SJSA1 (cell line): ENCODE measurements at regions not wholly inside any gene's neighbourhood (a gene's known extent, or its start where the extent isn't known, plus 50 kb on each side); places are given as distances from the start of the nearest gene placed in this dataset.

Experiments used
- DNase-seq, 2 experiments: peaks; one replicate each; pipeline ENCODE4 v3.0.0-alpha.2; 2015 to 2020; ENCODE audit warnings: low spot score in 2 of 2, low read depth in 1 of 2
- H3K27ac ChIP-seq: fragments of 250-450 bp; sonication (Bioruptor Pico); 2 replicates; pipeline ENCODE4 v1.5.1; 2020; ENCODE audit warnings: mild to moderate bottlenecking, moderate library complexity
- H3K27me3 ChIP-seq: fragments of 250-450 bp; sonication (Bioruptor Pico); replicated peaks from 2 replicates; pipeline ENCODE4 v1.5.1; 2020; ENCODE audit warnings: mild to moderate bottlenecking, moderate library complexity
- H3K36me3 ChIP-seq: fragments of 250-450 bp; sonication (Bioruptor Pico); 2 replicates; pipeline ENCODE4 v1.5.1; 2020; ENCODE audit warnings: mild to moderate bottlenecking
- H3K4me1 ChIP-seq: fragments of 250-450 bp; sonication (Bioruptor Pico); replicated peaks from 2 replicates; pipeline ENCODE4 v1.6.1; 2021; ENCODE audit warnings: mild to moderate bottlenecking
- H3K4me3 ChIP-seq: fragments of 250-450 bp; sonication (Bioruptor Pico); 2 replicates; pipeline ENCODE4 v1.5.1; 2020; ENCODE audit warnings: mild to moderate bottlenecking
- H3K9me3 ChIP-seq: fragments of 250-450 bp; sonication (Bioruptor Pico); replicated peaks from 2 replicates; pipeline ENCODE4 v1.5.1; 2020; ENCODE audit warnings: mild to moderate bottlenecking

- Histone ChIP-seq H3K27me3 (no peaks in the 10 kb centered on the region), H3K36me3 (no peaks in the 10 kb centered on the region), H3K9me3 (no peaks in the 10 kb centered on the region), H3K27ac (no peak overlapping the region), H3K4me3 (no peak overlapping the region), H3K4me1 (no peaks in the 10 kb centered on the region)
- no peak for DNase-seq
Observed at GRCh38 chr4:10879411-10880110, 195.0 kb upstream of the CLNK start.

GRCh38 chr4:10878861-10879260 lies 194.3 kb upstream of the CLNK start:
- no peak for DNase-seq
- no peaks in the 10 kb centered on the region for H3K27me3 ChIP-seq
- H3K4me3 ChIP-seq = no peak overlapping the region
- H3K9me3 ChIP-seq = no peaks in the 10 kb centered on the region
- H3K27ac ChIP-seq = no peak overlapping the region
- H3K36me3 ChIP-seq = no peaks in the 10 kb centered on the region
- no peaks in the 10 kb centered on the region for H3K4me1 ChIP-seq

- Histone ChIP-seq H3K36me3 (no peaks in the 10 kb centered on the region), H3K9me3 (no peaks in the 10 kb centered on the region), H3K27me3 (no peaks in the 10 kb centered on the region), H3K4me3 (no peak overlapping the region), H3K4me1 (no peaks in the 10 kb centered on the region), H3K27ac (no peak overlapping the region)
- no peak for DNase-seq
Observed at GRCh38 chr4:10877076-10877475, 192.5 kb upstream of the CLNK start.

GRCh38 chr4:10875144-10875799 lies 190.7 kb upstream of the CLNK start:
- no peak for DNase-seq
- no peak overlapping the region for H3K27ac ChIP-seq
- no peak overlapping the region for H3K4me3 ChIP-seq
- no peaks in the 10 kb centered on the region for H3K27me3 ChIP-seq
- H3K36me3 ChIP-seq = no peaks in the 10 kb centered on the region
- no peaks in the 10 kb centered on the region for H3K9me3 ChIP-seq
- no peaks in the 10 kb centered on the region for H3K4me1 ChIP-seq

GRCh38 chr4:10873809-10874208 lies 189.2 kb upstream of the CLNK start:
- H3K4me1 ChIP-seq = no peaks in the 10 kb centered on the region
- H3K4me3 ChIP-seq = no peak overlapping the region
- H3K9me3 ChIP-seq = no peaks in the 10 kb centered on the region
- no peaks in the 10 kb centered on the region for H3K27me3 ChIP-seq
- H3K27ac ChIP-seq = no peak overlapping the region
- H3K36me3 ChIP-seq = no peaks in the 10 kb centered on the region
- DNase-seq = no peak

GRCh38 chr4:10872833-10873517 lies 188.4 kb upstream of the CLNK start:
- no peak for DNase-seq

GRCh38 chr4:10866666-10867065 lies 182.1 kb upstream of the CLNK start:
- no peak overlapping the region for H3K4me3 ChIP-seq
- no peaks in the 10 kb centered on the region for H3K9me3 ChIP-seq
- H3K27ac ChIP-seq = no peak overlapping the region
- no peaks in the 10 kb centered on the region for H3K27me3 ChIP-seq
- no peak for DNase-seq
- H3K4me1 ChIP-seq = no peaks in the 10 kb centered on the region
- no peaks in the 10 kb centered on the region for H3K36me3 ChIP-seq

More at GRCh38 chr4:10872833-10873517, 188.4 kb upstream of the CLNK start:
- H3K9me3 ChIP-seq = no peaks in the 10 kb centered on the region
- no peaks in the 10 kb centered on the region for H3K4me1 ChIP-seq
- H3K27ac ChIP-seq = no peak overlapping the region
- no peak overlapping the region for H3K4me3 ChIP-seq
- H3K27me3 ChIP-seq = no peaks in the 10 kb centered on the region
- H3K36me3 ChIP-seq = no peaks in the 10 kb centered on the region

- H3K4me3 ChIP-seq = no peak overlapping the region
- no peaks in the 10 kb centered on the region for H3K36me3 ChIP-seq
- DNase-seq = no peak
- no peaks in the 10 kb centered on the region for H3K27me3 ChIP-seq
- no peaks in the 10 kb centered on the region for H3K9me3 ChIP-seq
- no peak overlapping the region for H3K27ac ChIP-seq
- no peaks in the 10 kb centered on the region for H3K4me1 ChIP-seq
Observed at GRCh38 chr4:10861036-10861435, 176.5 kb upstream of the CLNK start.

GRCh38 chr4:10856271-10856782 lies 171.8 kb upstream of the CLNK start:
- Histone ChIP-seq H3K4me1 (no peaks in the 10 kb centered on the region), H3K4me3 (no peak overlapping the region), H3K36me3 (no peaks in the 10 kb centered on the region), H3K27ac (no peak overlapping the region), H3K27me3 (no peaks in the 10 kb centered on the region), H3K9me3 (no peaks in the 10 kb centered on the region)
- DNase-seq = no peak

- Histone ChIP-seq H3K9me3 (no peaks in the 10 kb centered on the region), H3K27ac (no peak overlapping the region), H3K27me3 (no peaks in the 10 kb centered on the region), H3K36me3 (no peaks in the 10 kb centered on the region), H3K4me1 (no peaks in the 10 kb centered on the region), H3K4me3 (no peak overlapping the region)
- no peak for DNase-seq
Observed at GRCh38 chr4:10853196-10853595, 168.6 kb upstream of the CLNK start.

GRCh38 chr4:10841697-10842096 lies 157.1 kb upstream of the CLNK start:
- DNase-seq = no peak
- no peak overlapping the region for H3K27ac ChIP-seq
- no peak overlapping the region for H3K4me3 ChIP-seq
- H3K4me1 ChIP-seq = no peaks in the 10 kb centered on the region
- no peaks in the 10 kb centered on the region for H3K27me3 ChIP-seq
- H3K36me3 ChIP-seq = no peaks in the 10 kb centered on the region
- H3K9me3 ChIP-seq = no peaks in the 10 kb centered on the region

GRCh38 chr4:10837151-10837550 lies 152.6 kb upstream of the CLNK start:
- no peak overlapping the region for H3K4me3 ChIP-seq
- H3K27ac ChIP-seq = no peak overlapping the region
- H3K4me1 ChIP-seq = no peaks in the 10 kb centered on the region
- H3K9me3 ChIP-seq = no peaks in the 10 kb centered on the region
- no peak for DNase-seq
- H3K36me3 ChIP-seq = no peaks in the 10 kb centered on the region
- no peaks in the 10 kb centered on the region for H3K27me3 ChIP-seq

- Histone ChIP-seq H3K27ac (no peak overlapping the region), H3K4me3 (no peak overlapping the region), H3K36me3 (no peaks in the 10 kb centered on the region), H3K9me3 (no peaks in the 10 kb centered on the region), H3K27me3 (no peaks in the 10 kb centered on the region), H3K4me1 (no peaks in the 10 kb centered on the region)
- DNase-seq = no peak
Observed at GRCh38 chr4:10832806-10833628, 148.4 kb upstream of the CLNK start.
